Neural cell (in vitro differentiated cells): ENCODE measurements at regions not wholly inside any gene's neighbourhood (a gene's known extent, or its start where the extent isn't known, plus 50 kb on each side); places are given as distances from the start of the nearest gene placed in this dataset.

Experiments used
- H2AFZ ChIP-seq: fragments of 200-600, 300-800 bp; sonication (generic), shearing (Covaris generic); 2 replicates; pipeline ENCODE4 v1.6.0; 2014; ENCODE audit warnings: low read depth, mild to moderate bottlenecking, antibody characterized with exemption, low read length, moderate library complexity
- H3F3A ChIP-seq: fragments of 200-600 bp; shearing (Covaris generic); 2 replicates; pipeline ENCODE4 v1.6.1; 2016; ENCODE audit warnings: mild to moderate bottlenecking, moderate library complexity, mixed read lengths, antibody characterized with exemption, low read length; ENCODE audit not compliant: insufficient read depth, poor library complexity, severe bottlenecking
- H3K27ac ChIP-seq: fragments of 200-600, 300-800 bp; sonication (generic), shearing (Covaris generic); 2 replicates; pipeline ENCODE4 v1.5.1; 2014; ENCODE audit warnings: mild to moderate bottlenecking, low read length, moderate library complexity
- H3K27me3 ChIP-seq: fragments of 300-800, 200-600 bp; sonication (generic), shearing (Covaris generic); 2 replicates; pipeline ENCODE4 v1.6.0; 2014; ENCODE audit warnings: mild to moderate bottlenecking, low read depth, low read length, moderate library complexity; ENCODE audit not compliant: insufficient read depth
- H3K36me3 ChIP-seq: fragments of 300-800, 200-600 bp; sonication (generic), shearing (Covaris generic); 2 replicates; pipeline ENCODE4 v1.5.1; 2014; ENCODE audit warnings: mild to moderate bottlenecking, antibody characterized with exemption, low read length, moderate library complexity; ENCODE audit not compliant: insufficient read depth
- H3K4me2 ChIP-seq: fragments of 300-800, 200-600 bp; sonication (generic), shearing (Covaris generic); 2 replicates; pipeline ENCODE4 v1.6.0; 2014; ENCODE audit warnings: mild to moderate bottlenecking, low read length
- H3K4me3 ChIP-seq: fragments of 300-800, 200-600 bp; sonication (generic), shearing (Covaris generic); 2 replicates; pipeline ENCODE4 v1.5.1; 2014; ENCODE audit warnings: mild to moderate bottlenecking, low read length, moderate library complexity
- H3K79me2 ChIP-seq: fragments of 200-600 bp; shearing (Covaris generic); replicated peaks from 2 replicates; pipeline ENCODE4 v1.6.0; 2014; ENCODE audit warnings: mild to moderate bottlenecking, low read length, moderate library complexity; ENCODE audit not compliant: insufficient read depth
- H3K9ac ChIP-seq: fragments of 300-800, 200-600 bp; sonication (generic), shearing (Covaris generic); 2 replicates; pipeline ENCODE4 v1.6.1; 2016; ENCODE audit warnings: mild to moderate bottlenecking, low read length, mixed read lengths
- H3K9me2 ChIP-seq: fragments of 200-600 bp; shearing (Covaris generic); 2 replicates; pipeline ENCODE4 v1.6.1; 2016; ENCODE audit warnings: mild to moderate bottlenecking, low read length, mixed read lengths; ENCODE audit not compliant: insufficient read depth
- H3K9me3 ChIP-seq: fragments of 200-600, 300-800 bp; sonication (generic), shearing (Covaris generic); 2 replicates; pipeline ENCODE4 v1.6.1; 2016; ENCODE audit warnings: mild to moderate bottlenecking, mixed run types, low read length, moderate library complexity, mixed read lengths
- H4K20me1 ChIP-seq: fragments of 200-600 bp; shearing (Covaris generic); 2 replicates; pipeline ENCODE4 v1.6.1; 2016; ENCODE audit warnings: mild to moderate bottlenecking, mixed run types; ENCODE audit not compliant: insufficient read depth
- CTCF ChIP-seq: fragments of 450-650 bp; IDR thresholded peaks from 2 replicates; pipeline ENCODE4 v1.5.1; 2014; ENCODE audit warnings: antibody characterized with exemption, mild to moderate bottlenecking, moderate library complexity; ENCODE audit not compliant: poor library complexity, severe bottlenecking
- EP300 ChIP-seq: fragments of 450-650 bp; conservative IDR thresholded peaks from 2 replicates; pipeline ENCODE4 v1.6.1; 2014; ENCODE audit warnings: antibody characterized with exemption, mild to moderate bottlenecking, moderate library complexity; ENCODE audit not compliant: poor library complexity, severe bottlenecking
- EZH2 ChIP-seq: fragments of 200-600, 300-800 bp; shearing (Covaris generic), sonication (generic); IDR thresholded peaks from 2 replicates; pipeline ENCODE4 v1.6.1; 2014; ENCODE audit warnings: antibody characterized with exemption, low read length, borderline replicate concordance, mild to moderate bottlenecking; ENCODE audit not compliant: insufficient read depth, poor library complexity, severe bottlenecking
- MXI1 ChIP-seq: fragments of 450-650 bp; conservative IDR thresholded peaks from 2 replicates; pipeline ENCODE4 v1.6.1; 2014; ENCODE audit warnings: antibody characterized with exemption, mild to moderate bottlenecking; ENCODE audit not compliant: poor library complexity, severe bottlenecking
- POLR2AphosphoS5 ChIP-seq: IDR thresholded peaks from 2 replicates; pipeline ENCODE4 v1.6.1; 2012
- RAD21 ChIP-seq: fragments of 450-650 bp; conservative IDR thresholded peaks from 2 replicates; pipeline ENCODE4 v1.6.1; 2014; ENCODE audit warnings: antibody characterized with exemption, mild to moderate bottlenecking, moderate library complexity
- REST ChIP-seq: IDR thresholded peaks from 2 replicates; pipeline ENCODE4 v1.6.1; 2012; ENCODE audit warnings: borderline replicate concordance
- SMC3 ChIP-seq: fragments of 450-650 bp; conservative IDR thresholded peaks from 2 replicates; pipeline ENCODE4 v1.6.1; 2014; ENCODE audit warnings: antibody characterized with exemption, mild to moderate bottlenecking, moderate library complexity; ENCODE audit not compliant: poor library complexity
- TAF1 ChIP-seq: IDR thresholded peaks from 2 replicates; pipeline ENCODE4 v1.6.1; 2012; ENCODE audit warnings: low read depth

- TF ChIP-seq CTCF = no peak
- no peak for TF ChIP-seq POLR2AphosphoS5
- TF ChIP-seq TAF1 = no peak
- no peak for TF ChIP-seq RAD21
- TF ChIP-seq SMC3 = no peak
- TF ChIP-seq REST = no peak
- no peak for TF ChIP-seq EZH2
- TF ChIP-seq EP300 = no peak
- TF ChIP-seq MXI1 = no peak
- Histone ChIP-seq H3K9me3 (no peaks in the 10 kb centered on the region), H3K27ac (no peak overlapping the region), H4K20me1 (no peaks in the 10 kb centered on the region), H3K79me2 (no peaks in the 10 kb centered on the region), H3K27me3 (no peaks in the 10 kb centered on the region), H3K4me3 (no peak overlapping the region), H3F3A (no peaks in the 10 kb centered on the region), H3K9ac (no peak overlapping the region), H3K9me2 (no peaks in the 10 kb centered on the region), H2AFZ (no peak overlapping the region), H3K36me3 (no peaks in the 10 kb centered on the region), H3K4me2 (no peak overlapping the region)
Observed at GRCh38 chr2:55759271-55759921, 65.8 kb upstream of the PNPT1 start.

- H3K4me3 ChIP-seq = no peak overlapping the region
- no peak overlapping the region for H3K27ac ChIP-seq
- H3K27me3 ChIP-seq = no peaks in the 10 kb centered on the region
- TF ChIP-seq MXI1 = no peak
- no peak for TF ChIP-seq EZH2
- TF ChIP-seq EP300 = no peak
- no peak for TF ChIP-seq TAF1
- TF ChIP-seq CTCF = no peak
- no peak for TF ChIP-seq SMC3
- no peak for TF ChIP-seq POLR2AphosphoS5
- no peak for TF ChIP-seq RAD21
- no peak for TF ChIP-seq REST
- no peak overlapping the region for H2AFZ ChIP-seq
- no peaks in the 10 kb centered on the region for H3K79me2 ChIP-seq
- no peaks in the 10 kb centered on the region for H3F3A ChIP-seq
- no peaks in the 10 kb centered on the region for H3K9me3 ChIP-seq
- H4K20me1 ChIP-seq = no peaks in the 10 kb centered on the region
- H3K9me2 ChIP-seq = no peaks in the 10 kb centered on the region
- H3K9ac ChIP-seq = no peak overlapping the region
- no peaks in the 10 kb centered on the region for H3K36me3 ChIP-seq
- no peak overlapping the region for H3K4me2 ChIP-seq
Observed at GRCh38 chr2:55751966-55752365, 58.3 kb upstream of the PNPT1 start.
